ENCODE measurements at regions not wholly inside any gene's neighbourhood (a gene's known extent, or its start where the extent isn't known, plus 50 kb on each side); places are given as distances from the start of the nearest gene placed in this dataset.

GRCh38 chr13:90906554-90906953 is 440.9 kb upstream of the MIR17HG start:
- TF ChIP-seq, protein P1, sequence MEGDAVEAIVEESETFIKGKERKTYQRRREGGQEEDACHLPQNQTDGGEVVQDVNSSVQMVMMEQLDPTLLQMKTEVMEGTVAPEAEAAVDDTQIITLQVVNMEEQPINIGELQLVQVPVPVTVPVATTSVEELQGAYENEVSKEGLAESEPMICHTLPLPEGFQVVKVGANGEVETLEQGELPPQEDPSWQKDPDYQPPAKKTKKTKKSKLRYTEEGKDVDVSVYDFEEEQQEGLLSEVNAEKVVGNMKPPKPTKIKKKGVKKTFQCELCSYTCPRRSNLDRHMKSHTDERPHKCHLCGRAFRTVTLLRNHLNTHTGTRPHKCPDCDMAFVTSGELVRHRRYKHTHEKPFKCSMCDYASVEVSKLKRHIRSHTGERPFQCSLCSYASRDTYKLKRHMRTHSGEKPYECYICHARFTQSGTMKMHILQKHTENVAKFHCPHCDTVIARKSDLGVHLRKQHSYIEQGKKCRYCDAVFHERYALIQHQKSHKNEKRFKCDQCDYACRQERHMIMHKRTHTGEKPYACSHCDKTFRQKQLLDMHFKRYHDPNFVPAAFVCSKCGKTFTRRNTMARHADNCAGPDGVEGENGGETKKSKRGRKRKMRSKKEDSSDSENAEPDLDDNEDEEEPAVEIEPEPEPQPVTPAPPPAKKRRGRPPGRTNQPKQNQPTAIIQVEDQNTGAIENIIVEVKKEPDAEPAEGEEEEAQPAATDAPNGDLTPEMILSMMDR (IDR thresholded peaks at IDR 0.05): no peak
- TF ChIP-seq POLR2A (IDR thresholded peaks at IDR 0.05): no peak
- TF ChIP-seq POLR2AphosphoS5 (IDR thresholded peaks at IDR 0.05): no peak

Measured in gastroesophageal sphincter (tissue), 3 donors.